Naive B cell (primary cell): ENCODE measurements at regions not wholly inside any gene's neighbourhood (a gene's known extent, or its start where the extent isn't known, plus 50 kb on each side); places are given as distances from the start of the nearest gene placed in this dataset.
A peak's percentile ranks its signal among the peaks of the same experiment; 100 is the strongest.
"Not testable (repeated sequence)": the region's sequence is repeated elsewhere in the genome, so short reads cannot be mapped to it uniquely, and the experiment has no call there.

ENCODE experiments used
- ATAC-seq, 2 donors: fragments of 150-1000 bp; cut with Tn5 transposase; 2 replicates each; pipeline ENCODE4 v1.10.0; 2021; ENCODE audit warnings: low read depth in 2 of 2, mild to moderate bottlenecking in 2 of 2, moderate library complexity in 2 of 2
- DNase-seq: peaks from one replicate; pipeline ENCODE4 v3.0.0; 2022
- H3K27ac Mint-ChIP-seq, 6 donors: one replicate each; pipeline ENCODE4 v1.8.0; 2020 to 2022; ENCODE audit warnings: mild to moderate bottlenecking in 6 of 6, mixed read lengths in 6 of 6, moderate library complexity in 5 of 6, inconsistent platforms in 2 of 6
- H3K27me3 Mint-ChIP-seq, 3 donors: one replicate each; pipeline ENCODE4 v1.8.0; 2021 to 2022; ENCODE audit warnings: mixed read lengths in 3 of 3, mild to moderate bottlenecking in 1 of 3
- H3K36me3 Mint-ChIP-seq, 2 donors: one replicate each; pipeline ENCODE4 v1.8.0; 2020 to 2022; ENCODE audit warnings: mixed read lengths in 2 of 2, inconsistent platforms in 1 of 2, mild to moderate bottlenecking in 1 of 2
- H3K4me1 Mint-ChIP-seq, 3 donors: one replicate each; pipeline ENCODE4 v1.8.0; 2020 to 2022; ENCODE audit warnings: mixed read lengths in 3 of 3, inconsistent platforms in 1 of 3, mild to moderate bottlenecking in 1 of 3, moderate library complexity in 1 of 3
- H3K4me3 Mint-ChIP-seq, 8 donors: one replicate each; pipeline ENCODE4 v1.8.0; 2020 to 2022; ENCODE audit warnings: mild to moderate bottlenecking in 8 of 8, mixed read lengths in 8 of 8, moderate library complexity in 8 of 8, inconsistent platforms in 2 of 8
- H3K9me3 Mint-ChIP-seq, 7 donors: one replicate each; pipeline ENCODE4 v1.8.0; 2020 to 2022; ENCODE audit warnings: mixed read lengths in 7 of 7, mild to moderate bottlenecking in 5 of 7, inconsistent platforms in 2 of 7, moderate library complexity in 1 of 7

GRCh38 chr2:142748559-142749099 lies 128.8 kb upstream of the KYNU start:
- ATAC-seq: no peak
- peaks cover 0 to 3% (median 0%) of the 10 kb centered on the region in 3 donors for H3K27me3 Mint-ChIP-seq
- H3K4me3 Mint-ChIP-seq: no peak overlapping the region

GRCh38 chr2:142745691-142746090 lies 131.8 kb upstream of the KYNU start:
- no peaks in the 10 kb centered on the region for H3K4me1 Mint-ChIP-seq
- no peak overlapping the region for H3K4me3 Mint-ChIP-seq
- ATAC-seq (no peak), DNase-seq (no peak)
- no peaks in the 10 kb centered on the region for H3K36me3 Mint-ChIP-seq
- H3K9me3 Mint-ChIP-seq: peaks cover 0 to 3% (median 0%) of the 10 kb centered on the region in 7 donors
- H3K27ac Mint-ChIP-seq: no peak overlapping the region
- H3K27me3 Mint-ChIP-seq: no peaks in the 10 kb centered on the region

More at GRCh38 chr2:142748559-142749099, 128.8 kb upstream of the KYNU start:
- Mint-ChIP-seq H3K27ac (no peak overlapping the region), H3K36me3 (no peaks in the 10 kb centered on the region), H3K9me3 (peaks cover 0 to 3% (median 0%) of the 10 kb centered on the region in 7 donors), H3K4me1 (no peaks in the 10 kb centered on the region)
- DNase-seq: no peak

- Mint-ChIP-seq H3K36me3 (no peaks in the 10 kb centered on the region), H3K9me3 (peaks cover 0 to 3% (median 0%) of the 10 kb centered on the region in 7 donors), H3K27ac (no peak overlapping the region)
Observed at GRCh38 chr2:142742371-142743214, 134.9 kb upstream of the KYNU start.

GRCh38 chr2:142741764-142742269 lies 135.6 kb upstream of the KYNU start:
- H3K4me1 Mint-ChIP-seq: no peaks in the 10 kb centered on the region
- no peak overlapping the region for H3K27ac Mint-ChIP-seq
- peaks cover 0 to 3% (median 0%) of the 10 kb centered on the region in 7 donors for H3K9me3 Mint-ChIP-seq
- no peaks in the 10 kb centered on the region for H3K27me3 Mint-ChIP-seq
- H3K4me3 Mint-ChIP-seq: no peak overlapping the region
- DNase-seq: no peak
- H3K36me3 Mint-ChIP-seq: no peaks in the 10 kb centered on the region
- no peak for ATAC-seq

More at GRCh38 chr2:142742371-142743214, 134.9 kb upstream of the KYNU start:
- ATAC-seq (no peak), DNase-seq (no peak)
- H3K27me3 Mint-ChIP-seq: no peaks in the 10 kb centered on the region
- H3K4me1 Mint-ChIP-seq: no peaks in the 10 kb centered on the region
- H3K4me3 Mint-ChIP-seq: no peak overlapping the region

GRCh38 chr2:142734770-142735169 lies 142.7 kb upstream of the KYNU start:
- no peak for DNase-seq
- Mint-ChIP-seq H3K9me3 (peaks cover 0 to 6% (median 2%) of the 10 kb centered on the region in 7 donors), H3K4me1 (no peaks in the 10 kb centered on the region), H3K36me3 (no peaks in the 10 kb centered on the region), H3K4me3 (no peak overlapping the region), H3K27me3 (no peaks in the 10 kb centered on the region), H3K27ac (no peak overlapping the region)
- ATAC-seq: no peak

GRCh38 chr2:142734231-142734630 lies 143.2 kb upstream of the KYNU start:
- Mint-ChIP-seq H3K4me3 (no peak overlapping the region), H3K36me3 (peaks cover 0 to 2% of the 10 kb centered on the region in 2 donors), H3K4me1 (no peaks in the 10 kb centered on the region), H3K27me3 (peaks cover 0 to under 1% (median 0%) of the 10 kb centered on the region in 3 donors), H3K27ac (no peak overlapping the region), H3K9me3 (peaks cover 1 to 8% (median 3%) of the 10 kb centered on the region in 7 donors)
- ATAC-seq (no peak), DNase-seq (no peak)

- H3K9me3 Mint-ChIP-seq: peaks cover 6 to 21% (median 10%) of the 10 kb centered on the region in 7 donors
- not testable (repeated sequence) for ATAC-seq, H3K36me3 Mint-ChIP-seq, H3K4me1 Mint-ChIP-seq, H3K27me3 Mint-ChIP-seq, H3K27ac Mint-ChIP-seq, H3K4me3 Mint-ChIP-seq, DNase-seq
Observed at GRCh38 chr2:142729814-142730213, 147.7 kb upstream of the KYNU start.

GRCh38 chr2:142727821-142728478 lies 149.5 kb upstream of the KYNU start:
- H3K9me3 Mint-ChIP-seq: peaks cover 6 to 21% (median 10%) of the 10 kb centered on the region in 7 donors
- H3K27me3 Mint-ChIP-seq, DNase-seq, H3K4me1 Mint-ChIP-seq, H3K36me3 Mint-ChIP-seq, H3K27ac Mint-ChIP-seq, ATAC-seq: not testable (repeated sequence)
- peak overlapping the region in 1 of 8 donors; percentile 13 for H3K4me3 Mint-ChIP-seq

- Mint-ChIP-seq H3K9me3 (peaks cover 6 to 20% (median 10%) of the 10 kb centered on the region in 7 donors), H3K27ac (no peak overlapping the region), H3K4me1 (no peaks in the 10 kb centered on the region), H3K36me3 (peaks cover 3 to 8% of the 10 kb centered on the region in 2 donors), H3K4me3 (no peak overlapping the region), H3K27me3 (peaks cover 0 to 7% (median 6%) of the 10 kb centered on the region in 3 donors)
- DNase-seq: no peak
- ATAC-seq: no peak
Observed at GRCh38 chr2:142725386-142725785, 152.1 kb upstream of the KYNU start.

- Mint-ChIP-seq H3K4me3 (no peak overlapping the region), H3K4me1 (no peaks in the 10 kb centered on the region), H3K27me3 (peaks cover 0 to 7% (median 6%) of the 10 kb centered on the region in 3 donors), H3K9me3 (peaks cover 6 to 19% (median 8%) of the 10 kb centered on the region in 7 donors), H3K36me3 (peaks cover 3 to 8% of the 10 kb centered on the region in 2 donors), H3K27ac (no peak overlapping the region)
- ATAC-seq: no peak
- DNase-seq: no peak
Observed at GRCh38 chr2:142724713-142725349, 152.6 kb upstream of the KYNU start.

GRCh38 chr2:142724186-142724585 lies 153.3 kb upstream of the KYNU start:
- Mint-ChIP-seq H3K9me3 (peaks cover 4 to 13% (median 6%) of the 10 kb centered on the region in 7 donors), H3K4me3 (no peak overlapping the region), H3K4me1 (no peaks in the 10 kb centered on the region), H3K36me3 (peaks cover 3 to 5% of the 10 kb centered on the region in 2 donors), H3K27me3 (peaks cover 0 to 7% (median 5%) of the 10 kb centered on the region in 3 donors), H3K27ac (no peak overlapping the region)
- DNase-seq (no peak), ATAC-seq (no peak)

GRCh38 chr2:142723236-142723635 lies 154.2 kb upstream of the KYNU start:
- peaks cover 0 to 7% (median 0%) of the 10 kb centered on the region in 3 donors for H3K27me3 Mint-ChIP-seq
- no peak overlapping the region for H3K27ac Mint-ChIP-seq
- H3K4me1 Mint-ChIP-seq: no peaks in the 10 kb centered on the region
- peaks cover 0 to 7% (median 4%) of the 10 kb centered on the region in 7 donors for H3K9me3 Mint-ChIP-seq
- no peak overlapping the region for H3K4me3 Mint-ChIP-seq
- ATAC-seq: no peak
- H3K36me3 Mint-ChIP-seq: peaks cover 0 to 3% of the 10 kb centered on the region in 2 donors
- no peak for DNase-seq

- no peak for DNase-seq
- Mint-ChIP-seq H3K4me1 (no peaks in the 10 kb centered on the region), H3K9me3 (peaks cover 0 to 3% (median 0%) of the 10 kb centered on the region in 7 donors), H3K27me3 (peaks cover 0 to 7% (median 0%) of the 10 kb centered on the region in 3 donors), H3K4me3 (no peak overlapping the region), H3K27ac (no peak overlapping the region), H3K36me3 (peaks cover 0 to under 1% of the 10 kb centered on the region in 2 donors)
- no peak for ATAC-seq
Observed at GRCh38 chr2:142722569-142722968, 154.9 kb upstream of the KYNU start.
